GM18868 (cell line): ENCODE measurements at regions not wholly inside any gene's neighbourhood (a gene's known extent, or its start where the extent isn't known, plus 50 kb on each side); places are given as distances from the start of the nearest gene placed in this dataset.
"Not testable (repeated sequence)": the region's sequence is repeated elsewhere in the genome, so short reads cannot be mapped to it uniquely, and the experiment has no call there.

ENCODE experiments used
- ATAC-seq: cut with Tn5 transposase; IDR thresholded peaks from one replicate; pipeline ENCODE4 v1.9.1; 2021; ENCODE audit warnings: mild to moderate bottlenecking, moderate library complexity; ENCODE audit not compliant: unreplicated experiment

DNA sequence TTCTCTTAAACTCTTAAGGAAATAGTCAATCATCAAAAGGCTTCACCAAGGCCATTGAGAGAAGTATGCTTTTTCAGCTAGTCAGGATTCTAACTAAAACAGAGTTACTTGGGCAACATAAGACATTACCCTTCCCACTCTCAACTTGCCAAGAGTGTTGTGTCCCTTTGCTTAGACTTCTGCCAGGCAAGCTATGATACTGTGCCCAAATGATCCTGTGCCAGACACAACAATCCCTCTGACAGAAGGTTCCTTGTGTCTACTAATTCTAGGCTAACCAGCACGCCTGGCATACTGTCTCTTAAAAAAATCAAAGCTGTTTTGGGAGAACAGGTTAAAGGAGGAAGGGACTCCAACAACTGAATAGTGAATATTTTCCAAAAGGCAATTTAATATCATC is 750.6 kb downstream of the CDY1 start:
- ATAC-seq: not testable (repeated sequence)

DNA sequence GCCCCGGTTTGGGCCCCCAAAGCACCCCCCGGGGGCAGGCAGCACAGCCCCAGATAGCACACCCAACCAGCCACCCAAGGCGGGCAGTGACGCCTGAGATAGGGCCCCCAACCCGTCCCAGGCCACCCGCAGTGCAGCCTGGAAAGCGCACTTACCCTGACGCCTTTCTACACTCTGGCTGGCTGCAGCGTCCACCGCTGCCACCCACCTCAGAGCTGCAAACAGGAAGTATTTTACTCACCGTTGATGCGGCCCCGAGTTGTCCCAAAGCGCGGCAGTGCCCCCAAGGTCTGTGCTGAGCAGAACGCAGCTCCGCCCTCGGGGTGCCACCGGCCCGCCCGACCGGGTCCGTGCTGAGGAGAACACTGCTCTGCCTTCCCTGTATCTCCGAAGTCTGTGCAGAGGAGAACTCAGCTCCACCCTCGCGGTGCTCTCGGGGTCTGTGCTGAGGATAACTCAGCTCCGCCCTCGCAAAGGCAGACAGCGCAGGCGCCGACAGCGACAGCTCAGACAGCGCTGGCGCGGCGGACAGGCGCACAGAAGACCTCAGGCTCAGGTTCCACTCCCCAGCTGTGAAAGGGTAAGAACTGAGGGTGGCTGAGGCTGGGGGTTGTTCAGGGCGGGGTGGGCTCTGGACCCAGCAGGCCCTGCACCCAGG is 786.9 kb downstream of the CDY1 start:
- no peak for ATAC-seq

GRCh38 chrY:26409329-26409712 is 787.4 kb downstream of the CDY1 start:
- ATAC-seq: no peak
